ENCODE measurements at regions not wholly inside any gene's neighbourhood (a gene's known extent, or its start where the extent isn't known, plus 50 kb on each side); places are given as distances from the start of the nearest gene placed in this dataset.

DNA sequence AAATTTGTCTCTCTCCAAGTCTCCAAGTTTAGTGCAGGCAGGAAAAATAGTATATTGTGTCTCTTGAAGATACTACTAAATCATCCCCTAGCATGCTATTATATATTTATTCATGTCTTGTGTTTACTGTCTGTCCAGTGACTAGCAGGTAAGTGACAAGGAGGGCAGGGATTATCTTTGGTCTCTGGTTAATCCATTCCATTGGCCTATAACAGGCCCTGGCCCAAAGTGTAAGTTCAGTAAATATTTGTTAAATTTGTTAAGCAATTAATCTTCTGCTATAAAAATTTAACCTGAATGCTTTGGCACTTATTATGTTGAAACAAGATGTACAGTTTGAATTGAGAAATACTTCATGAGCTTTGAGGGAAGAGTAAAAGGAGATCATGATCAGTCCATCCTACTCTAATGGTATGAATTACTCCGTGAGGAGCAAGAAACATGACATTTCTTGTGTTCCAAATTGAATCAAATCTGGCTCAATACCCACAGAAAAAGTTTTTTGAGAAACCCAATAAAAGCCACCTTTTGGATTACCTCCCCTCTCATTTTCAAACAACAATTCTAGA lies 219.7 kb downstream of the DTWD2 start:
- Histone ChIP-seq H3K4me3 (no peak overlapping the region), H3K9me3 (no peaks in the 10 kb centered on the region), H3K27me3 (no peaks in the 10 kb centered on the region), H3K36me3 (no peaks in the 10 kb centered on the region), H3K27ac (no peak overlapping the region), H3K4me1 (no peaks in the 10 kb centered on the region)
- TF ChIP-seq, protein P1, sequence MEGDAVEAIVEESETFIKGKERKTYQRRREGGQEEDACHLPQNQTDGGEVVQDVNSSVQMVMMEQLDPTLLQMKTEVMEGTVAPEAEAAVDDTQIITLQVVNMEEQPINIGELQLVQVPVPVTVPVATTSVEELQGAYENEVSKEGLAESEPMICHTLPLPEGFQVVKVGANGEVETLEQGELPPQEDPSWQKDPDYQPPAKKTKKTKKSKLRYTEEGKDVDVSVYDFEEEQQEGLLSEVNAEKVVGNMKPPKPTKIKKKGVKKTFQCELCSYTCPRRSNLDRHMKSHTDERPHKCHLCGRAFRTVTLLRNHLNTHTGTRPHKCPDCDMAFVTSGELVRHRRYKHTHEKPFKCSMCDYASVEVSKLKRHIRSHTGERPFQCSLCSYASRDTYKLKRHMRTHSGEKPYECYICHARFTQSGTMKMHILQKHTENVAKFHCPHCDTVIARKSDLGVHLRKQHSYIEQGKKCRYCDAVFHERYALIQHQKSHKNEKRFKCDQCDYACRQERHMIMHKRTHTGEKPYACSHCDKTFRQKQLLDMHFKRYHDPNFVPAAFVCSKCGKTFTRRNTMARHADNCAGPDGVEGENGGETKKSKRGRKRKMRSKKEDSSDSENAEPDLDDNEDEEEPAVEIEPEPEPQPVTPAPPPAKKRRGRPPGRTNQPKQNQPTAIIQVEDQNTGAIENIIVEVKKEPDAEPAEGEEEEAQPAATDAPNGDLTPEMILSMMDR (IDR thresholded peaks at IDR 0.05), result no peak
- TF ChIP-seq EP300 (IDR thresholded peaks at IDR 0.05) (no peak), POLR2A (IDR thresholded peaks at IDR 0.05) (no peak), POLR2AphosphoS5 (IDR thresholded peaks at IDR 0.05) (no peak)
- DNase-seq, result no peak
- WGBS, 5 donors, result 71 to 84% (median 77%) methylated on average over 1 of the region's 1 CpG
- intact Hi-C loops (cut with DNase I; ENCODE audit: low total_unique reads), result no loop called here

- Histone ChIP-seq H3K9me3 (no peaks in the 10 kb centered on the region), H3K27me3 (no peaks in the 10 kb centered on the region), H3K4me1 (no peaks in the 10 kb centered on the region), H3K4me3 (no peak overlapping the region), H3K27ac (no peak overlapping the region), H3K36me3 (no peaks in the 10 kb centered on the region)
- intact Hi-C loops (cut with DNase I; ENCODE audit: low total_unique reads), result no loop called here
- WGBS, 5 donors, result 87 to 94% (median 94%) methylated on average over 3 to 4 of the region's 4 CpGs
- TF ChIP-seq, protein P1 (IDR thresholded peaks at IDR 0.05), result no peak
- TF ChIP-seq POLR2AphosphoS5 (IDR thresholded peaks at IDR 0.05) (no peak), EP300 (IDR thresholded peaks at IDR 0.05) (no peak), POLR2A (IDR thresholded peaks at IDR 0.05) (no peak)
- DNase-seq, result no peak
These were observed 226.1 kb downstream of the DTWD2 start for GRCh38 chr5:118762291-118762690.

DNA sequence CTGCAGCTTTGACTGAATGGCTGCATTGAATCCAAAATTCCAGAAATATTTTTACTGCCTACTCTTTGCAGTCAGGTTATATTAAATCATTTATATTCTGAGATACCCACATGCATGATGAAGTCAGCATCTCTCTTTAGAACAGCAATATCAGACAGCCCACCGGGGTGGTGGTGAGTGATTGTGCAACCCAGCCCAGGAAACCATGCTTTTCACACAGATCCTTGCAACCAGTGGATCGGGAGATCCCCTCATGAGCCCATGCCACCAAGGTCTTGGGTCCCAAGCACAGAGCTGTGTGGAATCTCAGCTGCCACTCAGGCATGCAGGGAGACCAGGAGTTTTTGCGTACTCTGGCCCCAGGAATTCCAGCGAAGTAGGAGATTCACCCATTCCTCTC lies 226.5 kb downstream of the DTWD2 start:
- no peak for DNase-seq
- H3K4me3 ChIP-seq, result no peak overlapping the region
- no peak overlapping the region for H3K27ac ChIP-seq
- no peaks in the 10 kb centered on the region for H3K9me3 ChIP-seq
- WGBS, 5 donors, result 82 to 97% (median 91%) methylated on average over 3 to 4 of the region's 4 CpGs
- H3K27me3 ChIP-seq, result no peaks in the 10 kb centered on the region
- no peaks in the 10 kb centered on the region for H3K36me3 ChIP-seq
- intact Hi-C loops (cut with DNase I; ENCODE audit: low total_unique reads), result no loop called here
- TF ChIP-seq POLR2AphosphoS5 (IDR thresholded peaks at IDR 0.05) (no peak), EP300 (IDR thresholded peaks at IDR 0.05) (no peak), POLR2A (IDR thresholded peaks at IDR 0.05) (no peak)
- TF ChIP-seq, protein P1 (IDR thresholded peaks at IDR 0.05), result no peak
- no peaks in the 10 kb centered on the region for H3K4me1 ChIP-seq

DNA sequence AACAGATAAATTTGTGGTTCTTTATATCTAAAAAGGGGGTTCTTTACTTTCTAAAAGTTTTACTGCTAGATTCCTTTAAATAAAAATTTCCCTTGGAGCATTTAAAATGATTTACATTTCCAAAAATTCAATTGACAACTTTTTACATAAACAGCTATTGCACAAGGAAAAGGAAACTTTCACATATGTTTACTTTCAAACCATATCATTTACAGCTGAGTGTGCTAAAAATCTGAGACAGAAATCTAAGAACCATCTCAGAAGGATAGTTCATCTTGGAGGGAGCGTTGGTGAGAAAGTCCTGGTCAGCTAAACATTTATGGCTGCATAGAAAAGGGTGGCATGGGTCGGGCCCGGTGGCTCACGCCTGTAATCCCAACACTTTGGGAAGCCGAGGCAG lies 235.4 kb downstream of the DTWD2 start:
- H3K9me3 ChIP-seq, result no peaks in the 10 kb centered on the region
- H3K4me1 ChIP-seq, result no peaks in the 10 kb centered on the region
- intact Hi-C loops (cut with DNase I; ENCODE audit: low total_unique reads), result no loop called here
- H3K36me3 ChIP-seq, result no peaks in the 10 kb centered on the region
- WGBS, 5 donors, result 79 to 87% (median 81%) methylated on average over 5 of the region's 5 CpGs
- no peak for TF ChIP-seq EP300 (IDR thresholded peaks at IDR 0.05)
- TF ChIP-seq POLR2A (IDR thresholded peaks at IDR 0.05), result no peak
- TF ChIP-seq POLR2AphosphoS5 (IDR thresholded peaks at IDR 0.05), result no peak
- TF ChIP-seq, protein P1 (IDR thresholded peaks at IDR 0.05), result no peak
- DNase-seq, result no peak
- H3K4me3 ChIP-seq, result no peak overlapping the region
- H3K27ac ChIP-seq, result no peak overlapping the region
- no peaks in the 10 kb centered on the region for H3K27me3 ChIP-seq
